ENCODE measurements at regions not wholly inside any gene's neighbourhood (a gene's known extent, or its start where the extent isn't known, plus 50 kb on each side); places are given as distances from the start of the nearest gene placed in this dataset.
"Not testable (repeated sequence)": the region's sequence is repeated elsewhere in the genome, so short reads cannot be mapped to it uniquely, and the experiment has no call there.

GRCh38 chr12:13924286-13924685 is 57.1 kb downstream of the GRIN2B start:
- DNase-seq (ENCODE audit: low spot score), result no peak

- DNase-seq (ENCODE audit: low spot score), result no peak
Observed at GRCh38 chr12:13918897-13919296, 62.5 kb downstream of the GRIN2B start.

- DNase-seq (ENCODE audit: low spot score), result no peak
Observed at GRCh38 chr12:13915096-13915495, 66.3 kb downstream of the GRIN2B start.

GRCh38 chr12:13913371-13913770 is 68.0 kb downstream of the GRIN2B start:
- no peak for DNase-seq (ENCODE audit: low spot score)

GRCh38 chr12:13911756-13912554 is 69.4 kb downstream of the GRIN2B start:
- no peak for DNase-seq (ENCODE audit: low spot score)

GRCh38 chr12:13905794-13906193 is 75.6 kb downstream of the GRIN2B start:
- no peak for DNase-seq (ENCODE audit: low spot score)

GRCh38 chr12:13900718-13901117 is 80.7 kb downstream of the GRIN2B start:
- DNase-seq (ENCODE audit: low spot score), result no peak

- DNase-seq (ENCODE audit: low spot score), result not testable (repeated sequence)
Observed at GRCh38 chr12:13898387-13898786, 83.0 kb downstream of the GRIN2B start.

- no peak for DNase-seq (ENCODE audit: low spot score)
Observed at GRCh38 chr12:13897811-13898210, 83.6 kb downstream of the GRIN2B start.

- no peak for DNase-seq (ENCODE audit: low spot score)
Observed at GRCh38 chr12:13896063-13896626, 85.3 kb downstream of the GRIN2B start.

GRCh38 chr12:13891902-13892301 is 89.5 kb downstream of the GRIN2B start:
- DNase-seq (ENCODE audit: low spot score), result no peak

- no peak for DNase-seq (ENCODE audit: low spot score)
Observed at GRCh38 chr12:13890943-13891342, 90.5 kb downstream of the GRIN2B start.

- no peak for DNase-seq (ENCODE audit: low spot score)
Observed at GRCh38 chr12:13887779-13888388, 93.5 kb downstream of the GRIN2B start.

- DNase-seq (ENCODE audit: low spot score), result no peak
Observed at GRCh38 chr12:13882176-13882575, 99.2 kb downstream of the GRIN2B start.

GRCh38 chr12:13880613-13881012 is 100.8 kb downstream of the GRIN2B start:
- DNase-seq (ENCODE audit: low spot score), result no peak

- no peak for DNase-seq (ENCODE audit: low spot score)
Observed at GRCh38 chr12:13875744-13876143, 105.7 kb downstream of the GRIN2B start.

GRCh38 chr12:13870255-13870654 is 111.1 kb downstream of the GRIN2B start:
- DNase-seq (ENCODE audit: low spot score), result no peak

GRCh38 chr12:13864081-13864673 is 117.2 kb downstream of the GRIN2B start:
- peak; percentile 65 for DNase-seq (ENCODE audit: low spot score)

- no peak for DNase-seq (ENCODE audit: low spot score)
Observed at GRCh38 chr12:13857750-13858149, 123.7 kb downstream of the GRIN2B start.

GRCh38 chr12:13853471-13853870 is 127.9 kb downstream of the GRIN2B start:
- no peak for DNase-seq (ENCODE audit: low spot score)

GRCh38 chr12:13851828-13852227 is 129.6 kb downstream of the GRIN2B start:
- DNase-seq (ENCODE audit: low spot score), result no peak

- no peak for DNase-seq (ENCODE audit: low spot score)
Observed at GRCh38 chr12:13849456-13849855, 131.9 kb downstream of the GRIN2B start.

- DNase-seq (ENCODE audit: low spot score), result no peak
Observed at GRCh38 chr12:13843841-13844240, 137.6 kb downstream of the GRIN2B start.
